HEK293 (cell line): ENCODE measurements at regions not wholly inside any gene's neighbourhood (a gene's known extent, or its start where the extent isn't known, plus 50 kb on each side); places are given as distances from the start of the nearest gene placed in this dataset.

Experiments used
- CTCF ChIA-PET: fragments of 350-600 bp; formaldehyde crosslinking; extraction: SDS; loops from one replicate; lab custom pipeline; 2021; ENCODE audit warnings: antibody characterized with exemption; lab: Yijun Ruan, JAX
- POLR2A ChIA-PET: fragments of 300-600 bp; formaldehyde crosslinking; extraction: SDS; loops from one replicate; lab custom pipeline; 2020; ENCODE audit warnings: antibody characterized with exemption, inconsistent platforms; lab: Yijun Ruan, JAX
- H3K27ac ChIP-seq: fragments of 200-500 bp; sonication (Bioruptor generic); 2 replicates; pipeline ENCODE4 v1.5.1; 2014; ENCODE audit warnings: low read depth, low read length, control low read depth, inconsistent platforms; ENCODE audit errors: extremely low read depth
- H3K36me3 ChIP-seq, 2 experiments: fragments of 200-500 bp in 1 of 2; sonication (Bioruptor generic) in 1 of 2; 1 replicate in 1 of 2; 2 replicates in 1 of 2; pipeline ENCODE4 v1.5.1; 2014 to 2017; ENCODE audit warnings: inconsistent platforms in 2 of 2, low read length in 2 of 2; ENCODE audit not compliant: control insufficient read depth in 2 of 2, insufficient read depth in 1 of 2
- H3K4me1 ChIP-seq: fragments of 200-500 bp; sonication (Bioruptor generic); 2 replicates; pipeline ENCODE4 v1.5.1; 2014; ENCODE audit warnings: mild to moderate bottlenecking, low read length, inconsistent platforms; ENCODE audit not compliant: control insufficient read depth, insufficient read depth
- H3K4me3 ChIP-seq: 2 replicates; pipeline ENCODE4 v1.5.1; 2011; ENCODE audit warnings: low read depth, mild to moderate bottlenecking, control low read depth, low read length, moderate library complexity
- H3K9me3 ChIP-seq: fragments of 200-500 bp; sonication (Bioruptor generic); 2 replicates; pipeline ENCODE4 v1.5.1; 2014; ENCODE audit warnings: low read depth, low read length, inconsistent platforms; ENCODE audit not compliant: control insufficient read depth, insufficient read depth
- EGR2 ChIP-seq: fragments of 450-650 bp; formaldehyde crosslinking; IDR thresholded peaks from 2 replicates; pipeline ENCODE4 v1.5.1; 2016; ENCODE audit warnings: low read depth, missing biosample characterization, missing genetic modification characterization
- FEZF1 ChIP-seq: fragments of 450-650 bp; formaldehyde crosslinking; IDR thresholded peaks from 2 replicates; pipeline ENCODE4 v1.5.1; 2016; ENCODE audit warnings: missing biosample characterization, missing genetic modification characterization
- GLI4 ChIP-seq: fragments of 450-650 bp; formaldehyde crosslinking; IDR thresholded peaks from 2 replicates; pipeline ENCODE4 v1.5.1; 2016; ENCODE audit warnings: missing biosample characterization, missing genetic modification characterization
- KLF9 ChIP-seq: fragments of 450-650 bp; formaldehyde crosslinking; IDR thresholded peaks from 2 replicates; pipeline ENCODE4 v1.5.1; 2016; ENCODE audit warnings: missing biosample characterization, missing genetic modification characterization, low read depth
- MEIS1 ChIP-seq: sonication (generic); formaldehyde crosslinking; IDR thresholded peaks from 2 replicates; pipeline ENCODE4 v1.8.1; 2022; ENCODE audit warnings: missing genetic modification reagents, mild to moderate bottlenecking, borderline replicate concordance
- OSR2 ChIP-seq: fragments of 450-650 bp; formaldehyde crosslinking; IDR thresholded peaks from 2 replicates; pipeline ENCODE4 v1.5.1; 2016; ENCODE audit warnings: missing biosample characterization, missing genetic modification characterization
- OVOL3 ChIP-seq: fragments of 450-650 bp; formaldehyde crosslinking; IDR thresholded peaks from 2 replicates; pipeline ENCODE4 v1.5.1; 2016; ENCODE audit warnings: missing biosample characterization, missing genetic modification characterization
- REPIN1 ChIP-seq: fragments of 450-650 bp; formaldehyde crosslinking; IDR thresholded peaks from 2 replicates; pipeline ENCODE4 v1.5.1; 2017; ENCODE audit warnings: missing biosample characterization, missing genetic modification characterization, low read depth
- SCRT1 ChIP-seq: fragments of 450-650 bp; formaldehyde crosslinking; IDR thresholded peaks from 2 replicates; pipeline ENCODE4 v1.5.1; 2016; ENCODE audit warnings: missing biosample characterization, missing genetic modification characterization, borderline replicate concordance
- TRIM28 ChIP-seq: IDR thresholded peaks from 2 replicates; pipeline ENCODE4 v1.6.1; 2011; ENCODE audit warnings: low read length, control low read depth, borderline replicate concordance
- ZBTB21 ChIP-seq: fragments of 450-650 bp; formaldehyde crosslinking; IDR thresholded peaks from 2 replicates; pipeline ENCODE4 v1.5.1; 2017; ENCODE audit warnings: missing biosample characterization, missing genetic modification characterization
- ZFHX2 ChIP-seq: fragments of 450-650 bp; formaldehyde crosslinking; conservative IDR thresholded peaks from 2 replicates; pipeline ENCODE4 v1.5.1; 2016; ENCODE audit warnings: missing biosample characterization, missing genetic modification characterization
- ZNF133 ChIP-seq: fragments of 450-650 bp; formaldehyde crosslinking; IDR thresholded peaks from 2 replicates; pipeline ENCODE4 v1.5.1; 2016; ENCODE audit warnings: missing biosample characterization, missing genetic modification characterization
- ZNF211 ChIP-seq: fragments of 450-650 bp; formaldehyde crosslinking; IDR thresholded peaks from 2 replicates; pipeline ENCODE4 v1.5.1; 2016; ENCODE audit warnings: low read depth, missing biosample characterization, missing genetic modification characterization
- ZNF23 ChIP-seq: fragments of 450-650 bp; formaldehyde crosslinking; IDR thresholded peaks from 2 replicates; pipeline ENCODE4 v1.5.1; 2016; ENCODE audit warnings: missing biosample characterization, missing genetic modification characterization, borderline replicate concordance
- ZNF266 ChIP-seq: fragments of 450-650 bp; formaldehyde crosslinking; IDR thresholded peaks from 2 replicates; pipeline ENCODE4 v1.5.1; 2016; ENCODE audit warnings: missing biosample characterization, missing genetic modification characterization, low read depth
- ZNF274 ChIP-seq, 2 experiments: fragments of 200-500 bp in 1 of 2; fragments of 450-650 bp in 1 of 2; sonication (Bioruptor generic) in 1 of 2; formaldehyde crosslinking in 1 of 2; IDR thresholded peaks; 2 replicates each; pipeline versions ENCODE4 v1.5.1 to v1.6.1; 2014 to 2016; ENCODE audit warnings: borderline replicate concordance in 1 of 2, inconsistent platforms in 1 of 2, low read length in 1 of 2, missing biosample characterization in 1 of 2, missing genetic modification characterization in 1 of 2
- ZNF335 ChIP-seq: fragments of 450-650 bp; formaldehyde crosslinking; conservative IDR thresholded peaks from 2 replicates; pipeline ENCODE4 v1.5.1; 2016; ENCODE audit warnings: missing biosample characterization, missing genetic modification characterization
- ZNF350 ChIP-seq: fragments of 450-650 bp; formaldehyde crosslinking; IDR thresholded peaks from 2 replicates; pipeline ENCODE4 v1.5.0; 2017; ENCODE audit warnings: missing biosample characterization, mild to moderate bottlenecking, missing genetic modification characterization
- ZNF571 ChIP-seq: fragments of 450-650 bp; formaldehyde crosslinking; IDR thresholded peaks from 2 replicates; pipeline ENCODE4 v1.5.0; 2017; ENCODE audit warnings: missing biosample characterization, missing genetic modification characterization
- ZNF670 ChIP-seq: fragments of 450-650 bp; formaldehyde crosslinking; IDR thresholded peaks from 2 replicates; pipeline ENCODE4 v1.5.1; 2016; ENCODE audit warnings: missing biosample characterization, missing genetic modification characterization, low read depth
- ZNF76 ChIP-seq: fragments of 450-650 bp; formaldehyde crosslinking; IDR thresholded peaks from 2 replicates; pipeline ENCODE4; 2016; ENCODE audit warnings: low read depth, missing biosample characterization, missing genetic modification characterization, borderline replicate concordance
- ZSCAN16 ChIP-seq: fragments of 450-650 bp; formaldehyde crosslinking; IDR thresholded peaks from 2 replicates; pipeline ENCODE4 v1.5.1; 2016; ENCODE audit warnings: missing biosample characterization, missing genetic modification characterization
- TF ChIP-seq, protein P1 (sequence below): fragments of 450-650 bp; IDR thresholded peaks from 2 replicates; pipeline ENCODE4 v1.5.1; 2018; ENCODE audit warnings: missing biosample characterization, mild to moderate bottlenecking, missing genetic modification characterization
- TF ChIP-seq, protein P2 (sequence below): fragments of 450-650 bp; formaldehyde crosslinking; IDR thresholded peaks from 2 replicates; pipeline ENCODE4 v1.5.1; 2016; ENCODE audit warnings: missing biosample characterization, missing genetic modification characterization
- TF ChIP-seq, protein P3 (sequence below): fragments of 450-650 bp; formaldehyde crosslinking; IDR thresholded peaks from 2 replicates; pipeline ENCODE4 v1.5.1; 2016; ENCODE audit warnings: missing biosample characterization, missing genetic modification characterization
- TF ChIP-seq, protein P4 (sequence below): sonication (generic); formaldehyde crosslinking; IDR thresholded peaks from 2 replicates; pipeline ENCODE4 v1.8.1; 2022; ENCODE audit warnings: mild to moderate bottlenecking, moderate library complexity, missing genetic modification reagents
- TF ChIP-seq, protein P5 (sequence below): fragments of 450-650 bp; formaldehyde crosslinking; IDR thresholded peaks from 2 replicates; pipeline ENCODE4 v1.5.1; 2016; ENCODE audit warnings: missing biosample characterization, missing genetic modification characterization
- TF ChIP-seq, protein P6 (sequence below): fragments of 450-650 bp; formaldehyde crosslinking; IDR thresholded peaks from 2 replicates; pipeline ENCODE4 v1.5.1; 2016; ENCODE audit warnings: missing biosample characterization, missing genetic modification characterization, low read depth
- TF ChIP-seq, protein P7 (sequence below): fragments of 450-650 bp; formaldehyde crosslinking; IDR thresholded peaks from 2 replicates; pipeline ENCODE4 v1.5.1; 2017; ENCODE audit warnings: missing biosample characterization, missing genetic modification characterization

DNA sequence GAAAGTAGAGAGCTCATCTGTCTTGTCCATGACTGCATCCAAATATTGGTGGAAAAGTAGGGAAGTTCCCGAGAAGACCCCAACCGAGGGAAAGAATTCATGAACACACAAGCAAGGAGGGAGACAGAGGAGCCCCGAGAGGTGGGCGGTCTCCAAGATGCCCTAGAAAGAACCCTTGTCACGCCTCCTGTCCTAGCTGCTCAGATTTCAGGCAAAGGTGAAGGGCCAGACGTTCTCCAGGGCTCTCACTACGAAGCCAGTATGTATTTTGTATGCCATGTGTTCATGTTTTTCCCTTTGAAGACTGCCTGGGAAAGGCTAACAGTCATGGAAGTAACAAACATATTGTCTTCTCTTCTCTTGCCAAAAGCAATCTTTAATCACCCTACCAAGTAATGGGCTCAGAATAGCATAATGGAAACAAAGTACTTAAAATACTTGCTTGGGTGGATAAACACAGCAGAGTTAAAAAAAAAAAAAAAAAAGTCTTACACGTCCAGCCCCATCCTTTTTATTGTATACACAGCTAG lies 99.2 kb upstream of the TBX3 start:
- CTCF ChIA-PET: no interaction called here

DNA sequence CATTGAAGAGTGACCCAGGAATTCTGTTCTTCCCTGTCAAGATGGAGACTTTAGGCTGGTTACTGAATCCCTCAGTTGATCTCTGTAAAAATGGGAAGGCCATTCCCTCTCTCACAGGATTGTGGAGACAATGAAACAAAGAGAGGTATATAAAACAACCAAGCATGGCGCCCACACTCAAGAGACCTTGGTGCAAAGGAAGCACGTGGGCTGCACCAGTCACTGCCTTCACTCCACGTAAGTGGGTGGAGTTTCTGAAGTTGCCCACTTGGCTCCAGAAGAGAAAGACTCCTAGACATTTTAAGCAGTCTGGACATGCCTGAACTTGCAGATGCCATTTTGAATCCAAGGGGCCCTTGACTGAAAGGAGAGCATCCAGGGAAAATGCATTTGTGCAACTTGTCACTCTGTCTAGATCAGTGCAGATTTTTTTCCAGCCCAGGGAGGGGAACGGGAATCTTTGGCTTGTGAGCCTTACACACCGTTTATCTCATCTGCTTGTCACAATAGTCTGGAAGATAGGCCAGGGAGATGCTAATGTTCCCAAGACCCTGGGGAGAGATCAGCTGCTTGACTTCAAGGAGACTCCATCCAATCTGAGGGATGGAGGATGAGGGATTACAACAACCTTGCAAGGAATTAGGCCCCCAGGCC lies 96.9 kb upstream of the TBX3 start:
- POLR2A ChIA-PET: no interaction called here
- Histone ChIP-seq H3K4me1 (no peaks in the 10 kb centered on the region), H3K9me3 (no peaks in the 10 kb centered on the region), H3K4me3 (no peak overlapping the region), H3K36me3 (no peaks in the 10 kb centered on the region), H3K27ac (no peak overlapping the region)
- CTCF ChIA-PET: interaction anchor here (0.7 kb wide), 1 partner anchor 575 kb away, joined by 5 read pairs; no protein-coding TSS in a partner anchor
- TF ChIP-seq ZBTB21 (tag by site-specific recombination): no peak
- peak; percentile 57; the same call in 1 of the 2 replicates for TF ChIP-seq EGR2 (tag by site-specific recombination)
- TF ChIP-seq ZNF274 (IDR thresholded peaks at IDR 0.05; ENCODE audit: low read length): no peak
- no peak for TF ChIP-seq ZNF274 (tag by site-specific recombination; IDR thresholded peaks at IDR 0.05; ENCODE audit: borderline replicate concordance)
- TF ChIP-seq, protein P1, sequence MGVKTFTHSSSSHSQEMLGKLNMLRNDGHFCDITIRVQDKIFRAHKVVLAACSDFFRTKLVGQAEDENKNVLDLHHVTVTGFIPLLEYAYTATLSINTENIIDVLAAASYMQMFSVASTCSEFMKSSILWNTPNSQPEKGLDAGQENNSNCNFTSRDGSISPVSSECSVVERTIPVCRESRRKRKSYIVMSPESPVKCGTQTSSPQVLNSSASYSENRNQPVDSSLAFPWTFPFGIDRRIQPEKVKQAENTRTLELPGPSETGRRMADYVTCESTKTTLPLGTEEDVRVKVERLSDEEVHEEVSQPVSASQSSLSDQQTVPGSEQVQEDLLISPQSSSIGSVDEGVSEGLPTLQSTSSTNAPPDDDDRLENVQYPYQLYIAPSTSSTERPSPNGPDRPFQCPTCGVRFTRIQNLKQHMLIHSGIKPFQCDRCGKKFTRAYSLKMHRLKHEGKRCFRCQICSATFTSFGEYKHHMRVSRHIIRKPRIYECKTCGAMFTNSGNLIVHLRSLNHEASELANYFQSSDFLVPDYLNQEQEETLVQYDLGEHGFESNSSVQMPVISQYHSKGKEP (tag by site-specific recombination): 0 out of 2 replicates have a peak, but pooled peaks have one; percentile 6
- TF ChIP-seq ZSCAN16: no peak
- TF ChIP-seq ZFHX2 (tag by site-specific recombination): peak; percentile 73
- no peak for TF ChIP-seq SCRT1 (tag by site-specific recombination)
- TF ChIP-seq, protein P2, sequence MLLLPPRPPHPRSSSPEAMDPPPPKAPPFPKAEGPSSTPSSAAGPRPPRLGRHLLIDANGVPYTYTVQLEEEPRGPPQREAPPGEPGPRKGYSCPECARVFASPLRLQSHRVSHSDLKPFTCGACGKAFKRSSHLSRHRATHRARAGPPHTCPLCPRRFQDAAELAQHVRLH: no peak
- TF ChIP-seq FEZF1 (tag by site-specific recombination): no peak
- peak; percentile 68 for TF ChIP-seq TRIM28
- TF ChIP-seq OVOL3 (tag by site-specific recombination): no peak
- TF ChIP-seq ZNF211: no peak
- TF ChIP-seq, protein P3, sequence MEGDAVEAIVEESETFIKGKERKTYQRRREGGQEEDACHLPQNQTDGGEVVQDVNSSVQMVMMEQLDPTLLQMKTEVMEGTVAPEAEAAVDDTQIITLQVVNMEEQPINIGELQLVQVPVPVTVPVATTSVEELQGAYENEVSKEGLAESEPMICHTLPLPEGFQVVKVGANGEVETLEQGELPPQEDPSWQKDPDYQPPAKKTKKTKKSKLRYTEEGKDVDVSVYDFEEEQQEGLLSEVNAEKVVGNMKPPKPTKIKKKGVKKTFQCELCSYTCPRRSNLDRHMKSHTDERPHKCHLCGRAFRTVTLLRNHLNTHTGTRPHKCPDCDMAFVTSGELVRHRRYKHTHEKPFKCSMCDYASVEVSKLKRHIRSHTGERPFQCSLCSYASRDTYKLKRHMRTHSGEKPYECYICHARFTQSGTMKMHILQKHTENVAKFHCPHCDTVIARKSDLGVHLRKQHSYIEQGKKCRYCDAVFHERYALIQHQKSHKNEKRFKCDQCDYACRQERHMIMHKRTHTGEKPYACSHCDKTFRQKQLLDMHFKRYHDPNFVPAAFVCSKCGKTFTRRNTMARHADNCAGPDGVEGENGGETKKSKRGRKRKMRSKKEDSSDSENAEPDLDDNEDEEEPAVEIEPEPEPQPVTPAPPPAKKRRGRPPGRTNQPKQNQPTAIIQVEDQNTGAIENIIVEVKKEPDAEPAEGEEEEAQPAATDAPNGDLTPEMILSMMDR (tag by site-specific recombination): no peak
- TF ChIP-seq REPIN1 (tag by site-specific recombination): no peak

More for the DNA sequence above, 99.2 kb upstream of the TBX3 start:
- Histone ChIP-seq H3K4me3 (no peak overlapping the region), H3K27ac (no peak overlapping the region), H3K4me1 (no peaks in the 10 kb centered on the region), H3K36me3 (no peaks in the 10 kb centered on the region), H3K9me3 (no peaks in the 10 kb centered on the region)
- TF ChIP-seq, protein P4, sequence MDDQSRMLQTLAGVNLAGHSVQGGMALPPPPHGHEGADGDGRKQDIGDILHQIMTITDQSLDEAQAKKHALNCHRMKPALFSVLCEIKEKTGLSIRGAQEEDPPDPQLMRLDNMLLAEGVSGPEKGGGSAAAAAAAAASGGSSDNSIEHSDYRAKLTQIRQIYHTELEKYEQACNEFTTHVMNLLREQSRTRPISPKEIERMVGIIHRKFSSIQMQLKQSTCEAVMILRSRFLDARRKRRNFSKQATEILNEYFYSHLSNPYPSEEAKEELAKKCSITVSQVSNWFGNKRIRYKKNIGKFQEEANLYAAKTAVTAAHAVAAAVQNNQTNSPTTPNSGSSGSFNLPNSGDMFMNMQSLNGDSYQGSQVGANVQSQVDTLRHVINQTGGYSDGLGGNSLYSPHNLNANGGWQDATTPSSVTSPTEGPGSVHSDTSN (CRISPR knock-in tag): no peak
- TF ChIP-seq KLF9: no peak
- no peak for TF ChIP-seq ZNF571 (tag by site-specific recombination)
- no peak for TF ChIP-seq GLI4 (tag by site-specific recombination)
- no peak for TF ChIP-seq ZNF266 (tag by site-specific recombination)
- TF ChIP-seq SCRT1 (tag by site-specific recombination): no peak
- TF ChIP-seq ZNF335 (tag by site-specific recombination): no peak
- TF ChIP-seq ZNF76 (tag by site-specific recombination): no peak
- no peak for TF ChIP-seq ZNF670 (tag by site-specific recombination)
- TF ChIP-seq, protein P5, sequence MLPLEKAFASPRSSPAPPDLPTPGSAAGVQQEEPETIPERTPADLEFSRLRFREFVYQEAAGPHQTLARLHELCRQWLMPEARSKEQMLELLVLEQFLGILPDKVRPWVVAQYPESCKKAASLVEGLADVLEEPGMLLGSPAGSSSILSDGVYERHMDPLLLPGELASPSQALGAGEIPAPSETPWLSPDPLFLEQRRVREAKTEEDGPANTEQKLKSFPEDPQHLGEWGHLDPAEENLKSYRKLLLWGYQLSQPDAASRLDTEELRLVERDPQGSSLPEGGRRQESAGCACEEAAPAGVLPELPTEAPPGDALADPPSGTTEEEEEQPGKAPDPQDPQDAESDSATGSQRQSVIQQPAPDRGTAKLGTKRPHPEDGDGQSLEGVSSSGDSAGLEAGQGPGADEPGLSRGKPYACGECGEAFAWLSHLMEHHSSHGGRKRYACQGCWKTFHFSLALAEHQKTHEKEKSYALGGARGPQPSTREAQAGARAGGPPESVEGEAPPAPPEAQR (tag by site-specific recombination): no peak
- no peak for TF ChIP-seq ZNF350 (tag by site-specific recombination)
- no peak for TF ChIP-seq OSR2 (tag by site-specific recombination)
- TF ChIP-seq, protein P6, sequence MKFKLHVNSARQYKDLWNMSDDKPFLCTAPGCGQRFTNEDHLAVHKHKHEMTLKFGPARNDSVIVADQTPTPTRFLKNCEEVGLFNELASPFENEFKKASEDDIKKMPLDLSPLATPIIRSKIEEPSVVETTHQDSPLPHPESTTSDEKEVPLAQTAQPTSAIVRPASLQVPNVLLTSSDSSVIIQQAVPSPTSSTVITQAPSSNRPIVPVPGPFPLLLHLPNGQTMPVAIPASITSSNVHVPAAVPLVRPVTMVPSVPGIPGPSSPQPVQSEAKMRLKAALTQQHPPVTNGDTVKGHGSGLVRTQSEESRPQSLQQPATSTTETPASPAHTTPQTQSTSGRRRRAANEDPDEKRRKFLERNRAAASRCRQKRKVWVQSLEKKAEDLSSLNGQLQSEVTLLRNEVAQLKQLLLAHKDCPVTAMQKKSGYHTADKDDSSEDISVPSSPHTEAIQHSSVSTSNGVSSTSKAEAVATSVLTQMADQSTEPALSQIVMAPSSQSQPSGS: no peak
- no peak for TF ChIP-seq MEIS1
- TF ChIP-seq, protein P7, sequence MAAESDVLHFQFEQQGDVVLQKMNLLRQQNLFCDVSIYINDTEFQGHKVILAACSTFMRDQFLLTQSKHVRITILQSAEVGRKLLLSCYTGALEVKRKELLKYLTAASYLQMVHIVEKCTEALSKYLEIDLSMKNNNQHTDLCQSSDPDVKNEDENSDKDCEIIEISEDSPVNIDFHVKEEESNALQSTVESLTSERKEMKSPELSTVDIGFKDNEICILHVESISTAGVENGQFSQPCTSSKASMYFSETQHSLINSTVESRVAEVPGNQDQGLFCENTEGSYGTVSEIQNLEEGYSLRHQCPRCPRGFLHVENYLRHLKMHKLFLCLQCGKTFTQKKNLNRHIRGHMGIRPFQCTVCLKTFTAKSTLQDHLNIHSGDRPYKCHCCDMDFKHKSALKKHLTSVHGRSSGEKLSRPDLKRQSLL (tag by site-specific recombination): no peak
- TF ChIP-seq ZNF133 (tag by site-specific recombination): no peak
- no peak for TF ChIP-seq ZNF23 (tag by site-specific recombination)
- POLR2A ChIA-PET: interaction anchor here (0.6 to 1.0 kb wide), 2 partner anchors 14 to 99 kb away, joined by 3 read pairs; partner anchors contain the start of gene TBX3
